Smooth muscle cell (in vitro differentiated cells): ENCODE measurements at regions not wholly inside any gene's neighbourhood (a gene's known extent, or its start where the extent isn't known, plus 50 kb on each side); places are given as distances from the start of the nearest gene placed in this dataset.

ENCODE experiments used
- DNase-seq: peaks from one replicate; lab custom pipeline; 2025; ENCODE audit not compliant: unreplicated experiment; lab: John Stamatoyannopoulos, UW
- H2AFZ ChIP-seq: fragments of 200-600 bp; sonication (generic); 2 replicates; pipeline ENCODE4 v1.6.0; 2016; ENCODE audit warnings: antibody characterized with exemption, low read depth, mild to moderate bottlenecking
- H3F3A ChIP-seq: fragments of 200-600 bp; sonication (generic); 2 replicates; pipeline ENCODE4 v1.6.0; 2017; ENCODE audit warnings: antibody characterized with exemption, low read depth
- H3K27ac ChIP-seq: fragments of 200-600 bp; sonication (generic); 2 replicates; pipeline ENCODE4 v1.5.1; 2016; ENCODE audit warnings: low read depth, mild to moderate bottlenecking
- H3K27me3 ChIP-seq: fragments of 200-600 bp; sonication (generic); 2 replicates; pipeline ENCODE4 v1.6.1; 2016; ENCODE audit warnings: low read depth, mild to moderate bottlenecking
- H3K36me3 ChIP-seq: fragments of 200-600 bp; sonication (generic); 2 replicates; pipeline ENCODE4 v1.5.1; 2016; ENCODE audit warnings: low read depth
- H3K4me1 ChIP-seq: fragments of 200-600 bp; sonication (generic); 2 replicates; pipeline ENCODE4 v1.5.1; 2016; ENCODE audit warnings: low read depth
- H3K4me2 ChIP-seq: fragments of 200-600 bp; sonication (generic); 2 replicates; pipeline ENCODE4 v1.6.0; 2016; ENCODE audit warnings: mild to moderate bottlenecking
- H3K4me3 ChIP-seq: fragments of 200-600 bp; sonication (generic); 2 replicates; pipeline ENCODE4 v1.5.1; 2016; ENCODE audit warnings: mild to moderate bottlenecking
- H3K79me2 ChIP-seq: fragments of 200-600 bp; sonication (generic); 2 replicates; pipeline ENCODE4 v1.6.0; 2016; ENCODE audit warnings: low read depth, mild to moderate bottlenecking
- H3K9ac ChIP-seq: fragments of 200-600 bp; sonication (generic); 2 replicates; pipeline ENCODE4 v1.6.0; 2016; ENCODE audit warnings: low read depth
- H3K9me3 ChIP-seq: fragments of 200-600 bp; sonication (generic); replicated peaks from 2 replicates; pipeline ENCODE4 v1.5.1; 2016; ENCODE audit warnings: low read depth
- H4K20me1 ChIP-seq: fragments of 200-600 bp; sonication (generic); 2 replicates; pipeline ENCODE4 v1.6.0; 2016; ENCODE audit warnings: low read depth
- WGBS: methylation state at CpG from one replicate; pipeline ENCODE4 v1.1.7; 2016; ENCODE audit warnings: low lambda C conversion rate; 5-methylcytosine and 5-hydroxymethylcytosine counted together
- TF ChIP-seq, protein P1 (sequence below): fragments of 200-600 bp; sonication (generic); IDR thresholded peaks from 2 replicates; pipeline ENCODE4 v1.5.1; 2017; ENCODE audit warnings: borderline replicate concordance, mild to moderate bottlenecking, antibody characterized with exemption; ENCODE audit not compliant: insufficient read depth, poor library complexity, severe bottlenecking

DNA sequence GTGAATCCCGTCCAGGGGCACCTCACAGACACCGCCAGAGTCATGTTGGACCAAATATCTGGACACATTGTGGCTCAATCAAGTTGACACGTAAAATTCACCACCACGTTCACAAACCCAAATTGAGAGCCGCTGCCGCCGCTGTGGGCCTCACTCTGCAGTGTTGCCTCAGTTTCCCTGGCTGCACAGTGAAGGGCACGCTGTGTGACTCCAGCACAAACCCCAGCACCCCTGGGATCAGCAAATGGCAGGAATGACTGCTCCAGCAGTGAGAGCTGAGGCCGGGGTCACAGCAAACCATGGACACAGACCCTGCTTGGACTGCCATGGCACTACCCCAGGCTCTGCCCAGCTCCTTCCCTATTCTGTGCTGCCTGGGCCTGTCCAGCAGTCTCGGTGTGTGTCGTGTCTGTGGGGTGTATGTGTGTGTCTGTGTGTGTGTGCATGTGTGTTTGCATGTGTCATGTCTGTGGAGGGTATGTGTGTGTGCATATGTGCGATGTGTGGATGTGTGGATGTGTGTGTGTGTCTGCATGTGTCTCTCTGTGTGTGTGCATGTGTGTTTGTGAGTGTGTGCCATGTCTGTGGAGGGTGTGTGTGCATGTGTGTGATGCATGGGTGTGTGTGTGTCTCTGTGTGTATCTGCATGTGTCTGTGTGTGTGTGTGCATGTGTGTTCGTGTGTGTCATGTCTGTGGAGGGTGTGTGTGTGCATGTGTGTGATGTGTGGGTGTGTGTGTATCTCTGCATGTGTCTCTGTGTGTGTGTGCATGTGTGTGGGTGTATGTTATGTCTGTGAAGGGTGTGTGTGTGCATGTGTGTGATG is 52.2 kb upstream of the ADRA2C start:
- Histone ChIP-seq H2AFZ (no peak overlapping the region), H3K4me1 (no peaks in the 10 kb centered on the region), H3K4me2 (no peak overlapping the region), H3K36me3 (no peaks in the 10 kb centered on the region), H3K9me3 (no peaks in the 10 kb centered on the region), H3F3A (no peaks in the 10 kb centered on the region), H3K27ac (no peak overlapping the region), H3K27me3 (no peaks in the 10 kb centered on the region), H3K79me2 (no peaks in the 10 kb centered on the region), H4K20me1 (no peaks in the 10 kb centered on the region), H3K4me3 (no peak overlapping the region), H3K9ac (no peak overlapping the region)
- TF ChIP-seq, protein P1, sequence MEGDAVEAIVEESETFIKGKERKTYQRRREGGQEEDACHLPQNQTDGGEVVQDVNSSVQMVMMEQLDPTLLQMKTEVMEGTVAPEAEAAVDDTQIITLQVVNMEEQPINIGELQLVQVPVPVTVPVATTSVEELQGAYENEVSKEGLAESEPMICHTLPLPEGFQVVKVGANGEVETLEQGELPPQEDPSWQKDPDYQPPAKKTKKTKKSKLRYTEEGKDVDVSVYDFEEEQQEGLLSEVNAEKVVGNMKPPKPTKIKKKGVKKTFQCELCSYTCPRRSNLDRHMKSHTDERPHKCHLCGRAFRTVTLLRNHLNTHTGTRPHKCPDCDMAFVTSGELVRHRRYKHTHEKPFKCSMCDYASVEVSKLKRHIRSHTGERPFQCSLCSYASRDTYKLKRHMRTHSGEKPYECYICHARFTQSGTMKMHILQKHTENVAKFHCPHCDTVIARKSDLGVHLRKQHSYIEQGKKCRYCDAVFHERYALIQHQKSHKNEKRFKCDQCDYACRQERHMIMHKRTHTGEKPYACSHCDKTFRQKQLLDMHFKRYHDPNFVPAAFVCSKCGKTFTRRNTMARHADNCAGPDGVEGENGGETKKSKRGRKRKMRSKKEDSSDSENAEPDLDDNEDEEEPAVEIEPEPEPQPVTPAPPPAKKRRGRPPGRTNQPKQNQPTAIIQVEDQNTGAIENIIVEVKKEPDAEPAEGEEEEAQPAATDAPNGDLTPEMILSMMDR, result no peak
- no peak for DNase-seq
- 93% methylated on average over 13 of the region's 13 CpGs for WGBS

DNA sequence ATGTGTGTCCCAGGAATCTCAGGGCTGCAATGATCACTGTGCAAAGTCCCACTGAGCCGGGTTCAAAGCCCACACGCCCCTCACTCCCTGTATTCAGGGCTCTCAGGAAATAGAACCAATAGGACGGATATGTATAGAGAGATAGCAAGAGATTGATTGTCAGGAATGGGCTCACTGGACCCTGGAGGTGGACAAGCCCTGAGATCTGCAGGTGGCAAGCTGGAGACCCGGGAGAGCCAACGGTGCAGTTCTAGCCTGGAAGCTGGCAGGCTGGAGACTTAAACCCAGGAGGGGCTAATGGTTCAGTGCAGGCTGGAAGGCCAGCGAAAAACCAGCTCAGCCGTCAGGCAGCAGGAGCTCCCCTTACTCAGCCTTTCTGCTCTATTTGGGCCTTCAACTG is 52.8 kb upstream of the ADRA2C start:
- no peaks in the 10 kb centered on the region for H3F3A ChIP-seq
- H3K4me1 ChIP-seq, result no peaks in the 10 kb centered on the region
- no peak overlapping the region for H3K4me2 ChIP-seq
- no peak overlapping the region for H2AFZ ChIP-seq
- H3K9ac ChIP-seq, result no peak overlapping the region
- H3K4me3 ChIP-seq, result no peak overlapping the region
- H3K79me2 ChIP-seq, result no peaks in the 10 kb centered on the region
- H3K27me3 ChIP-seq, result no peaks in the 10 kb centered on the region
- no peak for DNase-seq
- H3K27ac ChIP-seq, result no peak overlapping the region
- 90% methylated on average over 7 of the region's 7 CpGs for WGBS
- H3K9me3 ChIP-seq, result no peaks in the 10 kb centered on the region
- TF ChIP-seq, protein P1, result no peak
- no peaks in the 10 kb centered on the region for H4K20me1 ChIP-seq
- H3K36me3 ChIP-seq, result no peaks in the 10 kb centered on the region

DNA sequence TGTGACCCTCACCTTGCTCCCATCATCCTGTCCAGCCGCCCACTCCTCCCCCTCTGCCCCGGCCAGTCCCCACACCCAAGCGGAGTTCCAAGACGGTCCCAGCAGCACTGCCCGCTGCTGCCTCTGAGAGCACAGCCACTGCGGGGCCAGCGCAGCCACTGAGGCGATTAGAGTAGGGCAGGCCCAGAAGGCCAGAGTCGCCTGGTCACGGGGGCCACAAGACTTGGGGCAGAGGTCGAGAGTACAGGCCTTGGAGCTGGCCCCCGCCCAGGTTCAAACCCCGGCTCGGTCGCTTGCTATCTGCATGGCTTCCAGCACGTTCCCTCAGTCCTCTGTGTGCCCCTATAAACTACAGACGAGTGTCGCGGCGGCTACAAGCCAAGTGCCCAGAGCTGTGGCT is 53.2 kb upstream of the ADRA2C start:
- Histone ChIP-seq H3K79me2 (no peaks in the 10 kb centered on the region), H3F3A (no peaks in the 10 kb centered on the region), H2AFZ (no peak overlapping the region), H3K27ac (no peak overlapping the region), H3K9ac (no peak overlapping the region), H3K9me3 (no peaks in the 10 kb centered on the region), H3K4me1 (peaks cover 3% of the 10 kb centered on the region), H3K4me2 (no peak overlapping the region), H3K4me3 (no peak overlapping the region), H3K36me3 (no peaks in the 10 kb centered on the region), H4K20me1 (no peaks in the 10 kb centered on the region), H3K27me3 (no peaks in the 10 kb centered on the region)
- TF ChIP-seq, protein P1, result no peak
- DNase-seq, result no peak
- WGBS, result 92% methylated on average over 19 of the region's 20 CpGs
